LHCN-M2 (cell line): ENCODE measurements at regions not wholly inside any gene's neighbourhood (a gene's known extent, or its start where the extent isn't known, plus 50 kb on each side); places are given as distances from the start of the nearest gene placed in this dataset.
"Not testable (repeated sequence)": the region's sequence is repeated elsewhere in the genome, so short reads cannot be mapped to it uniquely, and the experiment has no call there.

Experiments
- DNase-seq: peaks from one replicate; pipeline ENCODE4 v3.0.0-alpha.2; 2012; ENCODE audit warnings: low read depth

GRCh38 chr7:98771941-98772603, 97.7 kb downstream of the TMEM130 start:
- DNase-seq, result no peak

DNA sequence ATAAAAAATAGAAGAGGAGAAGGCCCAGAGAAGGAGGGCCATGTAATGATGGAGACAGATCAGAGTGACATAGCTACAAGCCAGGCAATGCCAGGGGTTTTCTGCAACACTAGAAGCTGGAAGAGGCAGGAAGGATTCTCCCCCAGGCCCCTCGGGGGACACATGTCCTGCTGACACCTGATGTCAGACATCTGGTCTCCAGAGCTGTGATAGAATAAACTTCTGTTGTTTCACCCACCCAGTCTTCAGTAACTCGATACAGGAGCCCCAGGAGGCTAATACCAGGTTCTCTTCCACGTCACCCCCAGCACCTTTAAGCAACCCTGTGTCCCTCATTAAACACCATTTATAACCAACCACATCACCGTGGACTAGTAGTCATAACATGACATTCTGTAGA, 94.9 kb downstream of the TMEM130 start:
- DNase-seq, result no peak

DNA sequence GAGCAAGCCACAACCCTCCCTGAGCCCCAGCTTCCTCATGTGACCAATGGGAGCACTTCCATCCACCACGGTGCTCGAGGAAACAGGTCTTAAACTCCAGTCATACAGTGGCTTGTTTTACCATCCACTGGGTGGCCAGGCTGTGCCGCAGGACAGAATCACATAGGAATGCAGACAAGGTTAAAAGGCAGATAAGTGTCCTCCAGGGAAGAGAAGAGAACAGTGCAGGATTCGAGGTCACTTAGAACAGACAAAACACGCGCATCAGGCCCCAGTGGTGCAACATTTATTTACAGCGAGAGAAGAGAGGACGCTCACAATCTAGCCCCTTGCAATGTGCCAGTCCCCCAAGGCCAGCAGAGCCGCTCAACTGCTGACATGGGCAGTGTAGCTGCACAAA, 92.8 kb downstream of the TMEM130 start:
- no peak for DNase-seq

DNA sequence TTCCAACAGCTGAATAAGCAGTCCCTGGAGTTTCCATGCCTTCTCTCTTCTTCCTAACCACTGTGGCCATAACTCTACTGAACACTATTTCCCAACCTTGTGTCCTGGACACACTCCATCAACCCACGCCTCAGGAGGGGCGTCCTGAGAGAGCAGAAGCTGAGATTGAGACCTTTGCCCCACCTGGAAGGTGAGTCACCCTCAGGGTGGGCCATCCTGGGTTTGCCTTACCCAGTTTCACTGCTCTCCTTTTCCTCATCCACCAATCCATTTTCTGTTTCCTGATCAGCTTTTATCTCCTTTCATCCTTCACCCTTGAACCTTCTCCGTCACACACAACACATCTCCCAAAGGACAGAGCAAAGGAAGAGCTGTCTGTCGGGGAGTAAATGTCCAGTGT, 91.4 kb downstream of the TMEM130 start:
- DNase-seq, result no peak

DNA sequence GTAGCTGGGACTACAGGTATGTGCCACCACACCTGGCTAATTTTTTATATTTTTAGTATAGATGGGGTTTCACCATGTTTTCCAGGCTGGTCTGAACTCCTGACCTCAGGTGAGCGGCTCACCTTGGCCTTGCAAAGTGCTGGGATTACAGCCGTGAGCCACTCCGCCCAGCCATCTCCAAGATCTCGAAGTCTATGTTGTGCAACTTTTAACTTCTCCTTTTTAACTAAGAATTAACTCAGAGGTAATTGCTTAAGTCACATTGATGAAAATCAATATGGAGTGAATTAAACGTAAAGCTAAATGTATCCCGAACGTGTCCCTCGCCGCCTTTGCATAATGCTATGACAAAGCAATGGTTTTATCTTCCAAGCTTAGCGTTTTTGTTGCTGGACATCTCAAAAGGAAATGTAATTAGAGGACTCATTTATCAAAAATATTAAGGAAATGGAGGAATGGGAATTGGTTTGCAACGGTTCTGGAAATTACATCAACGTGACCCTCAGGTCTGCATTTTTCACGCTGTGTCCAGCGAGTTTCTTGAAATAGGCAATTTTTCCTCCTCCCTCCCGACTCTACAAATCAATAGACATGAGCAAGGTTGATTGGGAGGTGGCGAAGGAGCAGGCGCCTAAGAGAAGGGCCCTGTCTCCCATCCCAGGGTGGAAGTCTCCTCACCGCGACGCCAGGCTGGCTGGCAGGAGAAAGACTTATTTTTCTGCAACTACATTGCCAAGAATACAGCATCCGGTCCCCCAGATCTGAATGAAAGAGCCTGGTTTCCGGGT, 89.8 kb downstream of the TMEM130 start:
- DNase-seq, result no peak

- no peak for DNase-seq
Measured at GRCh38 chr7:98784216-98784785, 85.5 kb downstream of the TMEM130 start.

- no peak for DNase-seq
Measured at GRCh38 chr7:98785929-98786571, 83.8 kb downstream of the TMEM130 start.

DNA sequence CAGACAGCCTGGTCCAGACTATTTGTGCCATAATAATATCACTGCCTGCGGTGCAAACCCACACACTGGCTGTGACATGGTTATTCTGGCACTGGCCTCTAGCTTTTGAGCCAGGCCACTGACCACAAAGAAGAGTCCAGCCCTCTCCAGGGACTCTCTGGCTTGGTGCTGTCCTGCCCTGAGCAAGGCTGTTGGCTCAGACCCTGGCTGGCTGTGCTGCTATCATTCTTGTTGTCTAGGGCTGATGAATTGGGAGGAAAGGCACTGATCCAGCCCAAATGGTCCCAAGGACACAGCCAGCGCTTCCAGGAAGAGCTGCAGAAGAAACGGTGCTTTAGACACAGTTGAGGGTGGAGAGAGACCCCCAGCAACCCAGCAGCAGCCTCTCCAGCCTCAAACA, 80.8 kb downstream of the TMEM130 start:
- no peak for DNase-seq

- DNase-seq, result not testable (repeated sequence)
Measured at GRCh38 chr7:98794453-98794852, 75.4 kb downstream of the TMEM130 start.

DNA sequence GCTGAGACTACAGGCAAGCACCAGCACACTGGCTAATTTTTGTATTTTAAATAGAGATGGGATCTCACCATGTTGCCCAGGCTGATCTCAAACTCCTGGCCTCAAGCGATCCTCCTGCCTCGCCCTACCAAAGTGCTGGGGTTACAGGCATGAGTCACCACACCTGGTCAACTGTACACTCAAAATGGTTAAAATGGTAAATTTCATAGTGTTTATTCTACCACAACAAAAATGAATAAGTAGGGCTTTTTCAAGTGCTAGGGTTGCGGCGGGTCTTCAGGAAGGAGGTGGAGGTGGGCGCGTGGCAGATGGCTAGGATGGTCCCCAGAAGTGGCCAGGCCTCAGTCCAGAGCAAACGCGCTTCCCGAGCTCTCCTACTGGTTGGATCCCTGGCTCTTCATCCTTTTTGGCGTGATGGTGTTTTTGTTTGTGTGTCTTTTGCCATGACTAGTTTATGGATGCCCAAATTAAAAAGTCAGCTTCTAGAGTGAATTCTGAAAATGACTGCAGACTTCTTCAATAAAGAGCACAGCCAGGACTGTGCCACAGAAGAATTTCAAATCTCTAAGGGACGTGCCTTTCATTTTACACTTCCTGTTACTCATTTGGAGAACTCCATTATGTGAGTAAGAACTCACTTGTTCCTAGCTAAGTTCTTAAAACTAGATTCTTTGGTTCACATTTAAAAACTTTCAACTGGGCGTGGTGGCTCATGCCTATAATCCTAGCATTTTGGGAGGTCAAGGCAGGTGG, 73.9 kb downstream of the TMEM130 start:
- no peak for DNase-seq
